ENCODE measurements at regions not wholly inside any gene's neighbourhood (a gene's known extent, or its start where the extent isn't known, plus 50 kb on each side); places are given as distances from the start of the nearest gene placed in this dataset.
A peak's percentile ranks its signal among the peaks of the same experiment; 100 is the strongest.

DNA sequence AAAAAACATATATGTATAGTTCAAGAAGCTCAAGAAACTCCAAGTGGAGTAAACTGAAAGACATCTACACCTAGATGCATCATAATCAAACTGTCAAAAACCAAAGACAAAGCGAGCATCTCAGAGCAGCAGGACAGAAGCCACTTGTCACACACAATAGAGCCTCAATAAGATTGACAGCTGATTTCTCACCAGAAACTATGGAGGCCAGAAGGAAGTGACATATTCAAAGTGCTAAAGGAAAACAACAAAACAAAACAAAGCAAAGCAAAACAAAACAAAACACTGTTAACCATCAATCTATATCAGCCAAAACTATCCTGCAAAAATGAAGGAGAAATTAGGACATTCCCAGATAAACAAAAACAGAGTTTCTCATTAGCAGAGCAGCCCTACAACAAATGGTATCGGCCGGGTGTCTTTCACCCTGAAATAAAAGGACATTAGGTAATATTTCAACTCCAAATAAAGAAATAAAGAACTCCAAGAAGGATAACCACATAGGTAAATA, 65.8 kb upstream of the SEPTIN5 start (continued):
- TF ChIP-seq, protein P1, sequence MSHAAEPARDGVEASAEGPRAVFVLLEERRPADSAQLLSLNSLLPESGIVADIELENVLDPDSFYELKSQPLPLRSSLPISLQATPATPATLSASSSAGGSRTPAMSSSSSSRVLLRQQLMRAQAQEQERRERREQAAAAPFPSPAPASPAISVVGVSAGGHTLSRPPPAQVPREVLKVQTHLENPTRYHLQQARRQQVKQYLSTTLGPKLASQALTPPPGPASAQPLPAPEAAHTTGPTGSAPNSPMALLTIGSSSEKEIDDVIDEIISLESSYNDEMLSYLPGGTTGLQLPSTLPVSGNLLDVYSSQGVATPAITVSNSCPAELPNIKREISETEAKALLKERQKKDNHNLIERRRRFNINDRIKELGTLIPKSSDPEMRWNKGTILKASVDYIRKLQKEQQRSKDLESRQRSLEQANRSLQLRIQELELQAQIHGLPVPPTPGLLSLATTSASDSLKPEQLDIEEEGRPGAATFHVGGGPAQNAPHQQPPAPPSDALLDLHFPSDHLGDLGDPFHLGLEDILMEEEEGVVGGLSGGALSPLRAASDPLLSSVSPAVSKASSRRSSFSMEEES (CRISPR knock-in tag; IDR thresholded peaks at IDR 0.05), result no peak
- TF ChIP-seq CBX1 (IDR thresholded peaks at IDR 0.05; ENCODE audit: low read depth) (peak; percentile 100), NFE2L1 (tag; IDR thresholded peaks at IDR 0.05; ENCODE audit: borderline replicate concordance, low read depth) (no peak), ZNF445 (CRISPR knock-in tag; IDR thresholded peaks at IDR 0.05; ENCODE audit: low read depth) (peak; percentile 66; the same call in 1 of the 2 replicates), EP400 (IDR thresholded peaks at IDR 0.05) (0 out of 2 replicates have a peak, but pooled peaks have one; percentile 43), PTRF (tag; IDR thresholded peaks at IDR 0.05) (no peak), PURB (CRISPR knock-in tag; IDR thresholded peaks at IDR 0.05; ENCODE audit: low read depth) (no peak), HNRNPL (IDR thresholded peaks at IDR 0.05; ENCODE audit: low read depth, low read length) (no peak), MBD2 (IDR thresholded peaks at IDR 0.05; ENCODE audit: borderline replicate concordance, low read depth) (no peak), FOSL1 (tag; conservative IDR thresholded peaks at IDR 0.05) (0 out of 2 replicates have a peak, but pooled peaks have one; percentile 12), RHOXF2B (CRISPR knock-in tag; conservative IDR thresholded peaks at IDR 0.05) (no peak), SMARCA5 (IDR thresholded peaks at IDR 0.05) (peak; percentile 86; the same call in 1 of the 2 replicates), ZNF146 (CRISPR knock-in tag; IDR thresholded peaks at IDR 0.05; ENCODE audit: unreplicated experiment) (no peak), ZNF780A (CRISPR knock-in tag; IDR thresholded peaks at IDR 0.05) (no peak), ZNF507 (tag; conservative IDR thresholded peaks at IDR 0.05) (no peak), MIER1 (IDR thresholded peaks at IDR 0.05; ENCODE audit: low read depth) (peak; percentile 78; the same call in 1 of the 2 replicates), ZBTB17 (CRISPR knock-in tag; IDR thresholded peaks at IDR 0.05) (peak; percentile 56), NFXL1 (CRISPR knock-in tag; IDR thresholded peaks at IDR 0.05) (0 out of 2 replicates have a peak, but pooled peaks have one; percentile 44), IRF2 (CRISPR knock-in tag; IDR thresholded peaks at IDR 0.05) (no peak), MAFF (IDR thresholded peaks at IDR 0.05; ENCODE audit: low read length) (no peak; the same call in 1 of the 2 replicates), HCFC1 (IDR thresholded peaks at IDR 0.05; ENCODE audit: low read depth, low read length) (peak; percentile 43), ZNF316 (IDR thresholded peaks at IDR 0.05) (peak; percentile 53; the same call in 1 of the 2 replicates), ZNF764 (CRISPR knock-in tag; IDR thresholded peaks at IDR 0.05; ENCODE audit: low read depth) (peak; percentile 59; the same call in 1 of the 2 replicates)
- TF ChIP-seq, protein P2, sequence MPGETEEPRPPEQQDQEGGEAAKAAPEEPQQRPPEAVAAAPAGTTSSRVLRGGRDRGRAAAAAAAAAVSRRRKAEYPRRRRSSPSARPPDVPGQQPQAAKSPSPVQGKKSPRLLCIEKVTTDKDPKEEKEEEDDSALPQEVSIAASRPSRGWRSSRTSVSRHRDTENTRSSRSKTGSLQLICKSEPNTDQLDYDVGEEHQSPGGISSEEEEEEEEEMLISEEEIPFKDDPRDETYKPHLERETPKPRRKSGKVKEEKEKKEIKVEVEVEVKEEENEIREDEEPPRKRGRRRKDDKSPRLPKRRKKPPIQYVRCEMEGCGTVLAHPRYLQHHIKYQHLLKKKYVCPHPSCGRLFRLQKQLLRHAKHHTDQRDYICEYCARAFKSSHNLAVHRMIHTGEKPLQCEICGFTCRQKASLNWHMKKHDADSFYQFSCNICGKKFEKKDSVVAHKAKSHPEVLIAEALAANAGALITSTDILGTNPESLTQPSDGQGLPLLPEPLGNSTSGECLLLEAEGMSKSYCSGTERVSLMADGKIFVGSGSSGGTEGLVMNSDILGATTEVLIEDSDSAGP (CRISPR knock-in tag; IDR thresholded peaks at IDR 0.05), result no peak
- TF ChIP-seq, protein P3, sequence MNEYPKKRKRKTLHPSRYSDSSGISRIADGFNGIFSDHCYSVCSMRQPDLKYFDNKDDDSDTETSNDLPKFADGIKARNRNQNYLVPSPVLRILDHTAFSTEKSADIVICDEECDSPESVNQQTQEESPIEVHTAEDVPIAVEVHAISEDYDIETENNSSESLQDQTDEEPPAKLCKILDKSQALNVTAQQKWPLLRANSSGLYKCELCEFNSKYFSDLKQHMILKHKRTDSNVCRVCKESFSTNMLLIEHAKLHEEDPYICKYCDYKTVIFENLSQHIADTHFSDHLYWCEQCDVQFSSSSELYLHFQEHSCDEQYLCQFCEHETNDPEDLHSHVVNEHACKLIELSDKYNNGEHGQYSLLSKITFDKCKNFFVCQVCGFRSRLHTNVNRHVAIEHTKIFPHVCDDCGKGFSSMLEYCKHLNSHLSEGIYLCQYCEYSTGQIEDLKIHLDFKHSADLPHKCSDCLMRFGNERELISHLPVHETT (CRISPR knock-in tag; conservative IDR thresholded peaks at IDR 0.05 in 1 of 2, IDR thresholded peaks at IDR 0.05 in 1 of 2), result no peak
- TF ChIP-seq, protein P4, sequence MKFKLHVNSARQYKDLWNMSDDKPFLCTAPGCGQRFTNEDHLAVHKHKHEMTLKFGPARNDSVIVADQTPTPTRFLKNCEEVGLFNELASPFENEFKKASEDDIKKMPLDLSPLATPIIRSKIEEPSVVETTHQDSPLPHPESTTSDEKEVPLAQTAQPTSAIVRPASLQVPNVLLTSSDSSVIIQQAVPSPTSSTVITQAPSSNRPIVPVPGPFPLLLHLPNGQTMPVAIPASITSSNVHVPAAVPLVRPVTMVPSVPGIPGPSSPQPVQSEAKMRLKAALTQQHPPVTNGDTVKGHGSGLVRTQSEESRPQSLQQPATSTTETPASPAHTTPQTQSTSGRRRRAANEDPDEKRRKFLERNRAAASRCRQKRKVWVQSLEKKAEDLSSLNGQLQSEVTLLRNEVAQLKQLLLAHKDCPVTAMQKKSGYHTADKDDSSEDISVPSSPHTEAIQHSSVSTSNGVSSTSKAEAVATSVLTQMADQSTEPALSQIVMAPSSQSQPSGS (CRISPR knock-in tag; IDR thresholded peaks at IDR 0.05), result no peak
